ENCODE measurements at regions not wholly inside any gene's neighbourhood (a gene's known extent, or its start where the extent isn't known, plus 50 kb on each side); places are given as distances from the start of the nearest gene placed in this dataset.

DNA sequence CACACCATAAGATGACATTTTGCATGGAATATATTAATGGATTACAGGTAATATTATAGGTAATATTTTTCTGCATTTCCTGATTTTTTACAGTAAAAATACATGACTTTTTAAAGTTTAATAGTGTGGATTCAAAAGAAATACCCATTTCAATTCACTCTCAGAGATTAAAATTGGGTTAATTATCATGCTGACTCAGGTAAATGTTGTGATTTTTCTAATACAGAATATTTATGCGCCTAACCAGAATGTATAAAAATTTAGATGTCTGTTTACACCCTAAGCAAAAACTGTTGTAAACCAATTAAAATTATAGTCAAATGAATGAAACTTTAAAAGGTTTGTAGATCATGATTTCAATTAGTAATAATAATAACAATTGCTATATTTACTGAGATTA, 117.2 kb upstream of the FLRT2 start:
- no peak for DNase-seq

DNA sequence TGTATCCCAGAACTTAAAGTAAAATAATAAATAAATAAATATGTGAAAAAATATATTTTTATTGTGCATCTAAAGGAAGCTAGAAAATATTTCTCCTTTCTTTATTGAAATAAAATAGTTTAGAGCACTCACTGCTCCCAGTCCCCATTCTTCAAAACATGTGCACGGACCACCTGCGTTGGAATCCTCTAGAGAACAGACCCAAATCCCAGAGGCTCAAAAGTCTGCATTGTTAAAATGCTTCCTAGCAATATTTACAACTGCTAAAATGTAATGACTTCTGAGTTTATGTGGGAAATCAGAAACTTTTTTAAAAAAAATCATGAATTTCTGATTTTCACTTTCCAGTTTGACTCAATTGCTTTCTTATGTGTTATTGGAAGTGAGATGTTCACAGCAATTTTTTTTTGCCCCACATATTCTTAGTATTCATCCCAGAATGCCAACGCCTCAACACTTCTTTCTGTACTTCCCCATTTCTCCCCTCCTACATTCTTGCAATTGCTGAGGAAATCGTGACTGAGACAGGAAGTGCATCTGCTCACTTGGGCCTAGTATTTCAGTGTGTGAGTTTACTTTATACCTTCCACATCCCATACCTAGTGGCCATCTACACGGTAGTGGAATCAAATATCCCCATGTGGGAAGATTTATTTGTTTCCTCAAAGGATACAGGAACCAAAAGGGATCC, 116.0 kb upstream of the FLRT2 start:
- no peak for DNase-seq

DNA sequence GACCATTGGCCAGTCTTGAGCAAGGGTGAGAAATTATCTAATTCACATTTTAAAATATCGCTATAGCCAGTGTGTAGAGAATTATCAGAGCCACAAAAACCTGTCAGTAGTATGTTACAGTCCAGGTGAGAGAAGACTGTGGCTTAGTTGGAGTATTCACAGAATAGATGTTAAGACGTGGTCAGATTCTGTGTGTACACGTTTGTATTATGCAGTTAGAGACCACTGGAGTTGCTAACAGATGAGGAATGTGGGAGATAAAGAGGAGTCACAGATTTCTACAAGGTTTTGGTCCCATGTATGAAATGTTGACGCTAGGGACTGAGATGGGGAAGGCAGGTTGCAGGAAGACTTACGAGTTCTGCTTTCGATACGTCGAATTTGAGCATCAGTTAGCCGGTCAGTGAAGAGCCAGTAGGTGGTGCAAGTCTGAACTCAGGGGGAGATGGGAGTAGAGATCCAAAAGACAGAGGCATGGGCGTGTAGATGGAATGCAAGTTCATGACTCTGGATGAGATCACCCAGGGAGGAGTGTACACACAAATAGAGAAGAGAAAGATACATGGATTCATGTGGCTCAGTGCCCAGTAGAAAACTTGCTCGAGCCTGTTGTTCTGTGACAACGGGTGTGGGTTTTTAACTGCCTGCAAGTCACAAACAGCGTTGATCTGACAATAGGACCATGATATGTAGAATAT, 114.8 kb upstream of the FLRT2 start:
- no peak for DNase-seq

DNA sequence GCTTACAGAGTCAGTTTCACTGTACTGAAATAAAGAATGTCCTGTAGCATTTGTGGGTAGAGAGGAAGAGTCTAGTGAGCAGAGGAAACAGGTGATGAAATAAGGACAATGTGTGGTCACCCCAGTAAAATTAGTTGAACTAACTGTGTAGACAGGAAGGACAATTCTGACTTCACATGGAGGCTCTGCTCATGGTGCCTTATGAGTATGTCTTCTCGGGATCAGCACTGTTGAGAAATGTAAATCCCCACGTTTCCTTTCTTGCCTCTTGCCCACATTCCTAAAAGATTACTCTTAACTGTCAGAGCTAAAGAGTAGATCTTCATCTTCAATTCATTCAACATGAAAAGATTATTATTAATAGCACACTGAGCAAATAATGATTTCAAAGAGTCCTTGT, 113.2 kb upstream of the FLRT2 start:
- no peak for DNase-seq

DNA sequence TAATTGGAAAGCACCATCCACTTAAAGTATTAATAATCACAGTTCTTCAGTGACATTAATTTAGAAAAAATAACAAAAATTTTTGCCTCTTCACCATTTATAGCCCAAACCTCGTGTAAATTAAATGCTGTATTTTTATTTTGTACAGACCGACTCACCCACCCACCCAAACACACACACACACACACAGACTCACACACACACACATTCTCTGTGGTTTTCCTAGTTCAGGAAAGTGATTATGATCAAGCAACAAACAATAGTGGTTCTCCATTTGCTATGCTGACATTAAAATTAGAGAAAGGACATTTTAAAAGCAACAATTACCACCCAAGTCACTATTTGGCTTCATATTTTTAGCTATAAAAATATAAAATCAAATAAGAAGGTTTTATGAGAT, 112.5 kb upstream of the FLRT2 start:
- no peak for DNase-seq

DNA sequence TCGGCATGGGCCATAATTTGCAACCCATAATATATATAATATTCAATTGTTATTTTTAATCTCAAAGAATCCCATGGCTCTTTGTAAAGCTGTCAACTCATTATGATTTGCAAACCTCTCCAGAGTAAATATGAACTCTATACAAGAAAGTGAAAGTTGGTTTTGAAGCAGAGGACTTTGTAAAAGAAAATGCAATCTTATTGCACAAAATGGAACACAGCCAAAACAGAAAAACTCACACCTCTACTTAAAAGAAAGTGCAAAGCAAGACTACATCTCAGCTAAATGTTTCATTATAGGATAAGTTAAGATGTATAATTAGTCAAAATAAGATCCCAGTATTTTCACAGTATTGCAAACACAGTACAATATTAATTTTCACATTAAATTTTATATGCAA, 111.2 kb upstream of the FLRT2 start:
- no peak for DNase-seq

DNA sequence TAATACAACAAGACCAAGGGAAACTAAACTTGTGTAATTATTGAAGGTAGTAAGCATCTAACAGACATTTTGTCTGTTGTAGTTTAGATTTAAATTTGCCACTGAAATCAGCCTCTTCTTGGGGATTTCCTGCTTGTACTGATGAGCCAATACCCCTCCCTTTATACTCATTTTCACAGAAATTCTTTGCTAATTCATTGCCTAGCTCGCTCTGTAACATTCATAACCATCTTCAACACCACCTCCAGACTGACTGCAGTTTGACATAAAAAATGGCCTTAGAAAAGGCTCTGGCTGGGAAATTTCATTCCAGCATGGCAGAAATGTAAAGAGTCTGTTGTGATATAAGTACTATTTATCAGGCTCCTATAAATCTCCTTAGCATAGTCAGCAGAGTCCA, 109.7 kb upstream of the FLRT2 start:
- DNase-seq = no peak

DNA sequence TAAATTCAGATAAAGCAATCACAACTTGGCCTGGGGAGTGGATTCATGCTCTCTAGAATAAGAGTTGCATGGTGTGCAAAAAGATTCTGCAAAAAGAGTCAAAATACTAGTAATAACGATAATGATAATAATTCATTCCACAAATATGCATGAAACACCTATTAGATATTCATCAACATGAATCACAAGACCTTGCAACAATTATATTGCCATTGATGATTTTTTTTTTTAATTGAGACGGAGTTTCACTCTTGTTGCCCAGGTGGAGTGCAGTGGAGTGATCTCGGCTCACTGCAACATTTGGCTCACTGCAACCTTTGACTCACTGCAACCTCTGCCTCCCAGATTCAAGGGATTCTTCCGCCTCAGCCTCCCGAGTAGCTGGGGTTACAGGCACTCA, 109.2 kb upstream of the FLRT2 start:
- no peak for DNase-seq

DNA sequence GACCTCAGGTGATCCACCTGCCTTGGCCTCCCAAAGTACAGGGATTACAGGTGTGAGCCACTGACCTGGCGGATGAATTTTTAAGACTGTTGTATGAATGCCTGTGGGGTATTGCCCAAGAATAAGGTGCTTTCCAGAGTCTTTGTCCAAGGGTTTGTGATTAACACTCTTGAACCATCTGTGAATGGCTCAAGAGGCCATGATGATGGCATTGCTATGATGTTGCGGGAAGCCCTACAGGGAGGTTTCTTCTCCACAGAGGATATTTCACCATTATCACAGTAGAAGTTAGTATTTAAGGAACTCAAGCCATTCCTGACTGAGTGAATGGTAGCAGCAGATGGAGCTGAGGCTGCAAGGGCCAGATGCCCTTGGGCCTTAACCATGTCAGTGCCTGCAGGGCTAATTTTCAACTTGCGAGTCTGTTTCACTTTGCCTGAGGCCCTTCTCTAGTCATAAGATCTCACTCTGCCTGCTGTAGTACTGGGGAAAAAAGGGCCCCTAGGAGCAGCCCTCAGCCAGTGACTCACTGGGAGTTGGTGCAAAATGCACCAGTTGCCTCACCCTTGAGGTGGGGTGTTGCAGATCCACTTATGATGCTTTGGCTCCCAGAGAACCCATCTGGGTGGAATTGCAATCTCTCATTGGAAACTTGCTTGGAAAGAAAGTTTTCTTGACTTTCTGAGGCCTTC, 108.6 kb upstream of the FLRT2 start:
- no peak for DNase-seq

DNA sequence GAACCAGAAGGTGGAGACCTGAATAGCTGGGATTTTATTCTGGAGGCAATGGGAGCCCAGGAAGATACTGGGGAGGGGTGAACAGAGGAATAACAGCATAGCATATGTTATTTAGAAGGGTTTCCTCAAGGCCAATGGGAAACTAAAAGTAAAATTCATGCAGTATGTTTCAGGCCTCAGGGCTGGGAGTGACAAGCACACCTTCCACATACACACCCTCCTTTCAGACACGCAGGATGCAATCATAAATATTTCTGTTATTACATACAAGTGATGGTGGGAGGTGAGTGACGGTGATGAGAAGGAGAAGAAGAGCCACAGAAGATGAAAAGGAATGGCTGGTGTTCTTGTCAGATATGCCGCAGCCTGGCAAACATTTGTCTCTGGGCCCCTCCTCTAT, 106.1 kb upstream of the FLRT2 start:
- DNase-seq = no peak

DNA sequence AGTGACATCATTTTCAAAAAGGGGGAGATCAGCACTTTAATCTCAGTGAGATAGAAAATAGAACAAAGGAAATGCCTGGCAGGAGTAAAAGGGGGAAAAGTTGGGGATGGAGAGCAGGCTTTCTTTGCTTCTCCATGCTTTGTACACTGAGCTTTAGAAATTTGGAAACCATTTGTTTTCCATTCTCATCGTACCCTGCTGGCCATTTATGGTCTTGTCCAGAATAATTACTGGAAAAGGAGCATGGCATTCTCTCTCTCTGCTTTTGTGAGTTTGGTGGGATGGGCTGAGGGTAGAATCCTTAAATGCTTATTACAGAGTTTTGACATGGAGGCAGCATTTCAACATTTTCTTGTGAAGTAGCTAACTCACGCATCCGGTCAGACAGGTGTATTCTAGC, 104.4 kb upstream of the FLRT2 start:
- no peak for DNase-seq

DNA sequence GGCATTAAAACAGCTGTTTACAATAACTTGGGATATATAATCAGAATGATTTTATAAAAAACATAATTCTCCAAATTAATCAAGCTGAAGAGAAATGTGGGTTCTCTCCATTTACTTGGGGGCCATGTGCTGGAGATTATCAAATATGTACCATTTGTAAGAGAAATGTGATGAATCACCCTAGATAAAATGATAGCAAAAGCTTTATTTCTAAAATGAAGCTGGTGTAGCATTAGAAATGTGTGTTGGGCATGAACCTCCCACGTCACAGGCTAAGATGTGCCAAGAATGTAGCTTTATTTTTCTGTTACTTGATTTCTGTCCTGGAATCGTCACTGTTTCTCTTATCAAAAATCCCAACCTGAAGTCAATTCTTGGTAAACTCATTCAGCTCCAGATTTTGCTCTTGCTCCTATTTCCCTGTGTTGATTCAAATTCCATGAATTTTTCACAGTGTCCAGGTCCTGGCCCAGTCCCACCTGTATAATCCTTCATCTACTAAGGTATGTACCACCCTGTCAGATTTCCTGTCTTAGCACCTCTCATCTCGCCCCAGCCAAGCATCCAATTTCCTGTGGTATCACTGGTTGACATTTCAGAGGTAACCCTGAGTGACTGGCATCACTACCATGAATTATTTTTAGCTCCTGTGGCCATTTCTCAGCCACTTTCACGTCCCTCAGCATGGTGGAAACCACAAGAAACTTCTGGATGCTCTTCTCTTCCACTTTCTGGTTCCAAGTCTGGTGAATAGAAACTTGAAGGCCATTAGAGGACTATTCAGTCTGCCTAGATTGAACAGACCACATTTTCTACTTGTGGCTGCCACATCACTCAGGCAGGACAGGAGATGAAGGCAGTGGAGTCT, 103.6 kb upstream of the FLRT2 start:
- no peak for DNase-seq

DNA sequence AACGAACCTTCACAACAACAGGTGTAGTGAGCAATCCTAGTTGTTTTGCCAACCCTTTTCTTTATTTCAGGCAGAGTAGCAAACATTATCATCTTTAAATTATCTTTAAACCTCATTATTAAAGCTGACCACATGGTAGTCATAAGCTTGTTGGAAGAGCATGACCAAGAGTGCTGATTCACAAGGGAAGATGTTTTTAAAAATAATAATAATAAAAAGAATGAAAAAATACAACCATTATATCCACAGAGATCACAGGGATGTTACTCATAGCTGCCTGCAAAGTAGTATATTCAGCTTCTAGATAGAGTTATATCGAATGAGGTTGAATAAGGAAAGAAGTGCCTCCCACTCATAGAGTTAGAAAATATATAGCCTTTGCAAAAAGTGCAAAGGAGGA, 101.0 kb upstream of the FLRT2 start:
- no peak for DNase-seq

DNA sequence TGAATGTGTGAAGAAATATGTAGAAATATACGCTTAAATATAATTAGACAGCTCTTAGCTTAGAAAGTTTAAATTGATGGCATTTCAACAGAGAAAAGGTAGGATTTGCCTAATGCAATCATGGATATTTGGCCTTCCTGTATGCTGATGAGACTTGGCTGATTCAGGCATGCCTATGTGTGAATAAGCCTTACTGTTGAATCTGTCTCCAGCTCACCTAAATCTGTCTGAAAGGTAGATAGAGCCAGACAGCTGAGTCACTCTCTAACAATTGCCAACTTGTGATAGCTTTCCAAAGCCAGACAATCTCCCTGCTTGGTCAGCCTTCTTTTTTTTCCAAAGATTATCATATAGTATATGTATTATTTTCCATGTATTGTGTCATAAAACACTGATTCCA, 92.8 kb upstream of the FLRT2 start:
- DNase-seq = no peak

DNA sequence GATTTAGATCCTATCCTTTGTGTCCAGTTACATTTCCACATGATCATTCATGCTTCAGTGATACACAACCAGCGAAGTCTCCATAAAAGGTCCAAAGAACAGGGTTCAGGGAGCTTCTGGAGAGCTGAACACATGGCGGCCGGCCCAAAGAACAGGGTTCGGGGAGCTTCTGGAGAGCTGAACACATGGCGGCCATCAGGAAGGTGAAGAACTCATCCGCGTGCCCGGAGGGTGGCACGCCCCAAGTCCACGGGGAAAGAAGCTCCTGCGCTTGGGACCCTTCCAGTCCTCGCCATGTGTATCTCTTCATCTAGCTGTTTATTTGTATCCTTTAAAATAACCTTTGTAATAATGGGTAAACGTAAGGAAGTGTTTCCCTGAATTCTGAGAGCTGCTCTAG, 91.9 kb upstream of the FLRT2 start:
- no peak for DNase-seq

DNA sequence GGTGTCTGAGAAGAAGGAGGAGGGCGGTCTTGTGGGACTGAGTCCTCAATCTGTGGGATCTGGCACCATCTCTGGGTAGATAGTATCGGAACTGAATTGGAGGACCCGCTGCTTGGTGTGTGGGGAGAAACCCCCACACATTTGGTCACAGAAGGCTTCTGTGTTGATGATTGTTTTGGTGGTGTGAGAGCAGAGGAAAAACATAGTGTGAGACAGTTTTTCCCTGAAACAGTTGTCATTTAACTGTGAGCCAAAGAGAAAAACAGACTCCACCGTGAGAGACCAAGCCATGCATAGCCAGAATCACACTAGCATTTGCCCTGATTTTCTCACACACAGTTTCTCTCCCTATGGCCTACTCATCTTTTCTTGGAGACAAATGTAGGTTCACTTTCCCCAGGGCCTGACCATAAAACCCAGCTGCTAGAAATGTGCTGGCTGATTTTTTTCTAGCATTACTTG, 91.4 kb upstream of the FLRT2 start:
- no peak for DNase-seq

DNA sequence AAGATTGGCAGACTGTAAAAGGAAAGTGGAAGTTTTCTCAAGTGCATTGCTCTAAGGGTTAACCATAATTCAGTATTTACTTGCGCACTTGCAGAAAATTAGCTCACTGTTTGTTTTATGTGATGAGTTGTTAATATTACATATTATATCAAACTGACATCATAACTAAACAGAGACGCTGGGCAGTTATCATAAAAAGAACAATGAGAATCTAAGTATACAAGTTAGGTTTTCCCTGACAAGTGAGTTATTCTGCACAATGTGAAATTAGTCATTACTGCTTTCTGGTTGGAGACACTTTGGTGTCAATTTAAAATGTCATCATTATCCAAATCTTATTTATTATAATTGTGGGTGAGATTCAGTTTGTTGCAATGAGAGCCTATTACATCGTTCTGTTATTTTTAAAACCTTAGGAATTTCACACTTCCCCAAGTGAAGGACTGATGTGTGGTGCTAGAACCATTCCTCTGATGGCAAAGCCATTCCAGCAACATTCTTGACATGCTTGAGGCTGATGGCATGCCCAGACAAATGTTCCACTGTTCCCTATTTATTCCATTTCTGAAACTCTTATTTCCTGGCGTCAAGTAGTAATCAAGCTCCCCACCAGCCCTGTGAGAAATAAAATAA, 90.1 kb upstream of the FLRT2 start:
- no peak for DNase-seq

DNA sequence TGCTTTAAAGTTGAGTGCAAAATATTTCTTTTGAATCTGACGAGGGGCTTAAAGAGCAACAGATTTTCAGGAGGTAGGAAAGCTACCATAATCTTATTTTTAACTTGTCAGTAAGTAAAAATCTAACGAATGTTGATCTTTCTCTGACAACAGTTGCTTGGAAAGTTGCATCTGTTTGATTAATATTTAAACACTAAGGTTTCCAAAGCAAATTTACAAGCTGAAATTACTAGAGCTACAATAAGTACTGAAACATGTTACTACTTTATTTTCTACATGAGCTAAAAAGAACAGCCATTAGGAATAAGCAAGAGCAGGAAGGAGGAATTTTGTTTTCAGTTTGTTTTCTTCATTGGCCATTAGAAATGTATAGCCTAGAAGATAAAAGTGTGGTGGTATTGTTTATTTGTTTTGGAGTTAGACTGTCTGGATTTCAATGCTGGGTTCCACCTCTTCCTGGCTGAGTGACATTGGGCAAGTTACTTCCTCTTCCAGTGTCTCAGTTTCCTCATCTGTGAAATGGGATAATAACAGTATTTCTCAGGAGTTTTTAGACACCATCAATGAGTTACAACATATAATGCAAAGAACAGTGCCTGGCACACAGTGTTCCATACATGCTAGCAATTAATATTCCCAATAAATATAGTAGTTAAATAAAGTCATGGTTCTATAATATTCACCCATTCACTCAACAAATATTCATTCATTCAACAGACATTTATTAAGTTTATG, 87.9 kb upstream of the FLRT2 start:
- no peak for DNase-seq

DNA sequence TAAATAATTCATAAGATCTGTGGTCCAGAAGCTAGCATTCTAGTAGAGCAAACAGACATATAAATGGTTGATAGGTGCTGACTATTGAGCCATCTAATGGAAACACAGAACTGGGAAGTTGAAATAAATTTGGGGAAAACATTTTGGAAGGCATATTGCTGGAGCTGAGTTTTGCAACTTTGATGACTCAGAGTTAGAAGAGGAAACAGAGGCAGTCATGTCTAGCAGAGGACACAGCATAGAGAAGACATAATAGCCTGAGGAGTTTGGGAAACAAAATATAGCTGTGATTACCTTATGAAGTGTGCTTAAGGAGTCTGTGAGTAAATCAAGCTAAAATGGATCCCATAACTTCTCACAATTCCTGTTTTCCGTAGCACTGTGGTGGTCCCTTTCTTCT, 86.9 kb upstream of the FLRT2 start:
- DNase-seq = no peak

DNA sequence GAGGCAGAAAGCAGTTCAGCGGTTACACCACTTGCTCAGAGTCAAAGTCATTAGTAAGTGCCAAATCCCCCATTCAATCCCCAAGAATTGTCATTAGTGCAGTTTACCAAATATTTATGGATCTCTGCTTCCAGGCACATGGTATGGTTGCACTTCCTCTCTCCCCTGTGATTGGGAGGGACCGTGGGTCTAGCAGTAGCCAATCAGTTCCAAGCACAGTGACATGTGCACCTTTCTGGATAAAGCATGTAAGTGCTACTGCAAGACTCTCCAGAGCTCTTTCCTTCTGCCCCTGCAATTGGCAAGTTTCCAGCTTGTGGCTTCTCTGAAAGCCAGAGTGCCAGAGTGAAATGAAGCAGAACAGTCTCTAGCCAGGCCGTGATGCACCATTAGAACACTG, 85.3 kb upstream of the FLRT2 start:
- no peak for DNase-seq

DNA sequence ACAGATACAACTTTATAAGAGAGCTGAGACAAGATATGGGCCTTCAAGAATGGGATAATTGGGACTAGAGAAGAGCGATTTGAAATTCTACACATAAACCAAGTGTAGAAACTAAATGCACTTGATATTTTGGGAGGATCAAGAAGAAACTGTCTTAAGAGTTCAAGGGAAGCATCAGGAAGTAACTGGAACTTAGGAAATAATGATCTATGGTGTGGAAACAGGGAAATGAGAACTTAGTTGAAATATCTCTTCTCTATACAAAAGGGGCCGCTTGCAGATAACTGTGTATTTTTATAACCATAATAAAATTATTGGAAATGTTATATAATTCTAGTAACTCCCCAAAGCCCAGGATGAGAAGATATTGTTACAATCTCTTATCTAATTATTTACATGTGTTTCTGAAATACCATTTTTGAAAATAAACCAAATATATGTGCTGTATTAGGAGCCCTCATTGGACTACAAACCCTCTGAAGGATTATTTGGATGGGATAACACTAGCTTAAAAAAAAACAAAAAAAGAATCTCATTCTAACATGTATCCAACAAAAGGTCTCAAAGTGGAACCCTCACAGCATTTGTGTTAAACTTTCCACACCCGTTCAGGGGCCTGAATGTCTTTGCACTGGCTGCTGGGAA, 84.7 kb upstream of the FLRT2 start:
- DNase-seq = no peak

DNA sequence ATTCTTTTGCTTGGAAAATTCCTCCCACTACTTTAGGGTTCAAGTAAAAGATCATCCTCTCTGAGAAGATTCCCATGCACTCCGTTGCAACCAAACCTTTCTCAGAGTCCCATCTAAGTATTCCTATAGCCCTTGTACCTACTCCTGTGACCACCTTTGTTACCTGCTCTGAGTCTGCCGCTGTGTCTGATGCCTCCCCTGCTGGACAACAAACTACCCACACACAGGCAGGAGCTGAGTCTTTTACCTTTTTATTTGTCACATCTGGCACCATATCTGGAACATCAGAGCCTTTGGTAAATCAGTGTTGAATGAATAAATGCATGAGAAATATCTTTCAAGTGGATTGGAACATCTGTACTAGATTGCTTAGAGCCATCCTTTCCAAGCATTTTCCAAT, 82.1 kb upstream of the FLRT2 start:
- no peak for DNase-seq

All from activated CD8-positive, alpha-beta memory T cell treated with anti-CD3 and anti-CD28 coated beads for 24 hours (primary cell).